Loucy (cell line): ENCODE measurements at regions not wholly inside any gene's neighbourhood (a gene's known extent, or its start where the extent isn't known, plus 50 kb on each side); places are given as distances from the start of the nearest gene placed in this dataset.

Source experiments
- EZH2phosphoT487 ChIP-seq: fragments of 200-600 bp; IDR thresholded peaks from 2 replicates; pipeline ENCODE4 v1.6.1; 2018; ENCODE audit warnings: antibody characterized with exemption, mild to moderate bottlenecking, moderate library complexity, borderline replicate concordance
- TF ChIP-seq, protein P1 (sequence below): fragments of 200-600 bp; sonication (generic); conservative IDR thresholded peaks from 2 replicates; pipeline ENCODE4 v1.5.1; 2014; ENCODE audit warnings: mild to moderate bottlenecking, antibody characterized with exemption, low read length

DNA sequence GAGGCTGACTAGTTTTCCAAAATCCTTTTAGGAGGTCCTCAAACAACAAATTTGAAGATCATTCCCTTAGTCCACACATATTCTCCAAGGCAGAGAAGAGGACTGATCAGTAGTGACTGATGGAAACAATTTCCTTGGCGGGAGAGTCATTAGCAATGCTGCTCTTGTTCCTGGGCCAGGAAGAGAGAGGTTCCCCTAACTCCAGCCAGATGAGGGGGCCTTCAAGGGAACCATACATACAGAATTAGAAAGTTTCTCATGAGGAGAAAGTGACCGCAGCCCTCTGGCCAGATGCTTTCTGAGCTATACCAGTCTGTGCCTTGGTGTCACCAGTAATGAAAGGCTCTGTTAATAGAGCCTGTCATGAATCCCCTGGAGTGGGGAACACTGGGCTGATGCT, 539.4 kb downstream of the BNC2 start:
- TF ChIP-seq, protein P1, sequence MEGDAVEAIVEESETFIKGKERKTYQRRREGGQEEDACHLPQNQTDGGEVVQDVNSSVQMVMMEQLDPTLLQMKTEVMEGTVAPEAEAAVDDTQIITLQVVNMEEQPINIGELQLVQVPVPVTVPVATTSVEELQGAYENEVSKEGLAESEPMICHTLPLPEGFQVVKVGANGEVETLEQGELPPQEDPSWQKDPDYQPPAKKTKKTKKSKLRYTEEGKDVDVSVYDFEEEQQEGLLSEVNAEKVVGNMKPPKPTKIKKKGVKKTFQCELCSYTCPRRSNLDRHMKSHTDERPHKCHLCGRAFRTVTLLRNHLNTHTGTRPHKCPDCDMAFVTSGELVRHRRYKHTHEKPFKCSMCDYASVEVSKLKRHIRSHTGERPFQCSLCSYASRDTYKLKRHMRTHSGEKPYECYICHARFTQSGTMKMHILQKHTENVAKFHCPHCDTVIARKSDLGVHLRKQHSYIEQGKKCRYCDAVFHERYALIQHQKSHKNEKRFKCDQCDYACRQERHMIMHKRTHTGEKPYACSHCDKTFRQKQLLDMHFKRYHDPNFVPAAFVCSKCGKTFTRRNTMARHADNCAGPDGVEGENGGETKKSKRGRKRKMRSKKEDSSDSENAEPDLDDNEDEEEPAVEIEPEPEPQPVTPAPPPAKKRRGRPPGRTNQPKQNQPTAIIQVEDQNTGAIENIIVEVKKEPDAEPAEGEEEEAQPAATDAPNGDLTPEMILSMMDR = no peak
- TF ChIP-seq EZH2phosphoT487 = no peak
